ENCODE measurements at regions not wholly inside any gene's neighbourhood (a gene's known extent, or its start where the extent isn't known, plus 50 kb on each side); places are given as distances from the start of the nearest gene placed in this dataset.
"Not testable (repeated sequence)": the region's sequence is repeated elsewhere in the genome, so short reads cannot be mapped to it uniquely, and the experiment has no call there.

DNA sequence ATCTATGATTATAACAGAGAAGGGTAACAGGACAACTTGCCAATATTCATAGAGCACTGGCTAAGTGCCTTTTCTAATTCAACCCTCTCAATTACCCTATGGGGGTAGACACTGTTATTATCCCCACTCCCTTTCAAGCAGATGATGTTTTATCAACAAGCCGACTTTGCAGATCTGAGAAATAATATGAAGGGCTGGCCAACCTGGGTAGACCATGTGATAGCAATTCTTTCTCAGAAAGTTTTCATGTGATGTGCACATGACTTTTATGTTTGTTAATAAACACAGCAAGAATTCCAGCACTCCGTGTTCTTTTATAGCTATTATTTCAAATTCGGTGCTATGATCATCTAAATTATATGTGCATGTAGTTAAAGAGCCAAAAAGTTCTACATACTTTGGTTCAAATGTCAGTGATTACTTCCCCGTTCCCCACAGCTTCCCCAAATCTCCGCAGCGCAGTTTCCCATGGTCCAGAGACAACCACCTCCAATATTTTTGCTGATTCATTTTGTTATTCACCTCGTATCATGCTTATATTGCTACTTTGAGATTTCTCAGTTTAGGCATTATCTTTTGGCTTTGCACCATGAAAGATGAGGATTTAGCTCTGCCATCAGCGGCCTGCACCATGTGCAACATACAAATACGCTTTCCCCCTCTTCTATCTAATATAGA lies 96.7 kb upstream of the GADD45A start:
- no peak for DNase-seq

DNA sequence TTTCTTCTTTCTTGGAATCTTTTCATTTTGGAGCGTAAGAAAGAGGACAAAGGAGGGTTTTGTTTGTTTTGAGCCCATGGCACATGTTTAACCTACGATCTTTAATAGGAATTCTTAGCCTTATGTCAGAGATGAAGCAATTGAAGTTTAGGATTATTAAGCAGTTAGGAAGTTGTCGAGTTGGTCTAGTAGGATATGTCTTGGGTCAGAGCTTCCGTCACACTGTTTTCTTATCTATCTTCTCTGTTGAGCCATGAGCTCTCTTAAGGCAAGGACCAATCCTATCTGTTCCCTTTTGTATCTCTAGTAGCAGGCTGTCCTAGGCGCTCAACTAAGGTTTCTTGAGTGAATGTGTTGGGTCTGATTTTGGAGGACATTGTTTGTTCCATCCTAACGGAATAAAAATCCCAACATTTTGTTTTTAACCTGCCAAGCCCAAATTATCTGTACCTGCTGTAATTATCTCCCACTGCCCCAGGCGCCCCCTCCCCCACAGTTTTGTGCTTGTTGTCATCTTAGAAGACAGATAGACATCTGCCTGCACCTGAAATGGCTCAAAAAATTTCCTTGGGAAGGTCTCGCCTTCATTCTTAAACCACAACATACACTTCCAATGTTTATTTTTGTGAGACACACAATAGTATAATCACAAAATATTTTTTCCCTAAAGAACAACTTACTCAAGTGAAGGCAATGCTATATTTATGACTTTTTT lies 95.3 kb upstream of the GADD45A start:
- DNase-seq, result no peak

DNA sequence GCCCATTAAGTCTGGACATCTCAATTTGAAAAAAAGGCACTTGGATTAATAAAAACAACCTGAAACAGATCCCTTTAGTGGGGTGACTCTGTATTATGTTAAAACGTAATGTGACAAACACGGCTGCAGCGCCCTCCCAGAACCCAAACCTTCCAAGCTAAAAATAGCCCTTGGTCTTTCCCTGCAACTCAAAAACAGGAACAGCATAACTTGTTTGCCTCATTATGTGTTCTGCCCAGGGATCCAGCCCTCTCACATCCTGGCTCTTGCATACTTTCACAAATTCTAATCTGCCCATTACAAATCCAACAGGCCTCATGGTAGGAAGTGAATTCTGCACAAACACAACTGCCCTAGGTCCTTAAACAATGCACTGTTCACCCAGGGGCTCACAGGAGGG lies 94.7 kb upstream of the GADD45A start:
- DNase-seq, result no peak

DNA sequence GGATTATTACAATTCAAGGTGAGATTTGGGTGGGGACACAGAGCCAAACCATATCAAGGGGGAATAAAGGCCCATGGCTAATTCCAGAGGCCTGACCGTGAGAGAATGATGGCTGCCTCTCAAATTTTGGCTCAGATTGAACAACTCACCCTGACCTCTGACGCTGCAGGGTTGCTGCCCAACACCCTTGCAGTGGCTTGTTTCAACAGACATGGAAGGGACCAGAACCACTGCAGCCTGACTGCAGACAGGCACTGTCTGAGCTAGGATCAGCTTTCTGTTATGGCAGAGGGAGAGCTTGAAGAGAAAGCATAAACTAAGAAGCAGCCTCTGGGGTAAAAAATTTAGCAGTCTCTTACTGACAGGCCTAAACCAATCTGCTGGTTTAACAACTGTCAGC lies 90.2 kb upstream of the GADD45A start:
- no peak for DNase-seq

DNA sequence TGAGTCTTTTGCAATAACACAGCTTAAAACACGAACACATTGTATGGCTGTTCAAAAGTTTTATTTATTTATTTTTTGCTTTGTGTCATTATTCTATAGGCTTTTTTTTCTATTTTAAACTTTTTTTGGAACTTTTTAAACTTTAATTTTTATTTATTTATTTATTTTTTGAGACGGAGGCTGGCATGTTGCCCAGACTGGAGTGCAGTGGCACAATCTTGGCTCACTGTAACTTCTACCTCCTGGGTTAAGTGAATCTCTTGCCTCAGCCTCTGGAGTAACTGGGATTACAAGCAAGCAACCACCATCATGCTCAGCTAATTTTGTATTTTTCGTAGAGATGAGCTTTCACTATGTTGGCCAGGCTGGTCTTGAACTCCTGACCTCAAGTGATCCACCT lies 88.3 kb upstream of the GADD45A start:
- no peak for DNase-seq

DNA sequence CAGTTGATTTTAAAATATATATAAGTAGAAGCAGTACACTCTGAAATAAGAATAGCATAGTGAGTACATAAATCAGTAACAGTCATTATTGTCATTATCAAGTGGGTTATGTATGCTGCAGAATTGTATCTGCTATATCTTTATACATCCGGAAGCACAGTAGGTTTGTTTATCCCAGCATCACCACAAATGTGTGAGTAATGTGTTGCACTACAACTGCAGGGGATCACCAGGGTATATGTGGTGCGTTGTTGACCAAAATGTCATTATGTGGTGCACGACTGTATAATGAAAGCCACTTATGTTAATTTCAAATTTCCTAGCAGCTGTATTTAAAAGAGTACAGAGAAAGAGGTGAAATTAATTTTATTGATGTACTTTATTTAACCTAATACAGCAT lies 87.7 kb upstream of the GADD45A start:
- no peak for DNase-seq

DNA sequence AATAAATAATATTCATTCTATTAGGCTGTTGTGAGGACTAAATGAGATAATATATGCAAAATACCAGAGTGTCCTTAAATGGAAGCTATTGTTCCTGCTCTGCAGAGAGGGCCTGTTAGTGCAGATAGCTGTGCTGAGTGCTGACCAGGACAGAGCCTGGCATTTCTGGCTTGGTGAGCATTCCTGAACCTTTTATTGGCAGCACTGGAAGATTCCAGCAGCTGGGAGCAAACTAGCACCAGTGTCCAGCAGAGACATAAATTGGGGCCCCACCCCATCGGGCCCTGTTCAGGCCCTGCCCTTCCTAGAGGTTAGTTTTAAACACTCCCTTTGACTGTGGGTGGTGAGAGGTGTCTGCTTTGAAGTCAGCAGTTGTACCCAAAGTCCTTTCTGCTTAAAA lies 85.9 kb upstream of the GADD45A start:
- no peak for DNase-seq

DNA sequence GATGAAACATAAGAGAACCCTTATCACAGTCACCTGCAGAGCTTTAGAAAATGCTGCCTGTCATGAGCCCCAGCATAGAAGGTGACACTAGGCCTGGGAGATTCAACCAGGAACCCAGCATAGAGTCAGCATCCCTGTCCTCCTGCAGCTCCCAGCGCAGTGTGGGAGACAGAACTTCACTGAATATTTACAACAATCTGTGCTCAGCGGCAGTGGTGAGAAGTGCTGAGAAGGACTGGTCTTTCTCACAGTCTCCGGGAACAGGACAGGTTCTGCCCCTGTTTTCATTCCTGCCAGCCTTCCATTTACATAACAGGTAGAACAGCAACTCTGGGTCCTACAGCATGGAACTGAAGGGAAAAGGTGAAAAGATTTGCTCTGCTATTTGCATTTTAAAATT lies 83.5 kb upstream of the GADD45A start:
- no peak for DNase-seq

DNA sequence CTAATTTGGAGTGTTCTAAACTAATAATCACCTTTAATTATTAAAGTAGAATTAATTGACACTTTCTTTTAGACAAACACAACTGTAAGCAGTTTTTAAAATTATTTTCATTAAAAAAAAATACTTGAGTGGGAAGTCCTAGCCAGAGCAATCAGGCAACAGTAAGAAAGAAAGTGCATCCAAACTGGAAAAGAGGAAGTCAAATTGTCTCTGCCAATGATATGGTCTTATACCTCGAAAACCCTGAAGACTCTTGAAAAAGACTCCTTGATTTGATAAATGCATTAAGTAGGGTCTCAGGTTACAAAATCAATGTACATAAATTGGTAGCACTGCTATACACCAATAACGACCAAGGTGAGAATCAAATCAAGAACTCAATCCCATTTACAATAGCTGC lies 83.0 kb upstream of the GADD45A start:
- DNase-seq, result no peak

DNA sequence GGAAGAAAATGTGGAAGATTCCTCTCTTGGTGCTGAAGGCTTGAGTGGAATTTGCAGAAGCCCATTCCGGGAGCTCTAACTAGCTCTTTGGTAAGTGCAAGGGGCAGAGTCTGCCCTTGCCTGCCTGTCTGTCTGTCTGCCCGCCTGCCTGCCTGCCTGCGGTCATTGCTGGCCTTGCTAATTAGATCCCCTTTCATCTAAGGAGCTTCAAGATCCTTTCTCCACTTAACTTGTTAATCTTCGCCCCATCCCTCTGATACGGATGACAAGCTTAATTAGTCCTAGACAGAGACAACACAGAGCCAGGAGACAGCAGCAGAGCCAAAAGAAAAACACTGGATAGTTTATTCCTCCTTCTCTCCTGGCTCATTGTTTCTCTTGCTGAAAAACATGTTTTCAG lies 80.2 kb upstream of the GADD45A start:
- no peak for DNase-seq

DNA sequence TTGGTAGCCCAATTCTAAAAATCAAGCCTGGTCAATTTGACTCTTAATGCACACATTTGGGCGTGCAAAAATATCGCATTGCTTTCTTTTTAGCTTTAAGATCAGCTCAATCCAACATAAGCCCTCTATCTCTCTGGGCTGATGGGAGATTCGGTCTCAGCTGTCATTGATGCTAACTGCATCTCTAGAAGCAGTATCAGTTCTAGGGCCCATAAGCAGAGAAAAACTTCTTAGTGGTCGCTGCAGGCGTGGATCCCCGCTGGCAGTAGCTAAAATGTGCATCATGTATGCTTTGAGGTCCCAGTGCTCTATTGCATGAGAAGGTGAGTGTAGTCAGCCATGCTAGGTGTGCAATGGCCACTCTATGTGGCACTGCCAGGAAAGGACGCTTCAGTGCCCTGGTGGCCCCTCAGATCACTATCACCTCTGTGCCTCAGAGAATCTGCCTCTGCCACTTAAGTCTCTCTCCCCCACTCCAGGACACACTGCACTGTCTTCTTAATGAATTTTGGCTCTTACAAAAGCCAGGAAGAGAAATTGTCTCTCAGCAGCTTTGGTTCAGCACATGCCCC lies 79.7 kb upstream of the GADD45A start:
- DNase-seq, result no peak

DNA sequence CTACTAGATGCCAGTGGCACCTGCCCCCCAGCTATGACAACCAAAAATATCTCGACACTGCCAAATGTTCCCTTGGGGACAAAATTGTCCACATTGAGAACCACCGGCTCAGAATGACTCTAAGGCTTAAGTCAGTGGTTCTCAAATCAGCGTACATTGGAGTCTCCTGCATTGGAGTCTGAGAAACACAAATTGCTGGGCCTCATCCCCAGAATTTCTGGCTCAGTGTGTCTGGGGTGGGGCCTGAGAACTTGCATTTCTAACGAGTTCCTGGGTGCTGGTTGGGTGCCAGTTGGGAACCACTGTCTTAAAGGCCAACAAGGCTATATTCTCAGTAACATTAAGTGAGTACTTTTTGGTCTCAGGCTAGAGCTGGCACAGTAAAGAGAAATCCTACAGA lies 77.7 kb upstream of the GADD45A start:
- no peak for DNase-seq

DNA sequence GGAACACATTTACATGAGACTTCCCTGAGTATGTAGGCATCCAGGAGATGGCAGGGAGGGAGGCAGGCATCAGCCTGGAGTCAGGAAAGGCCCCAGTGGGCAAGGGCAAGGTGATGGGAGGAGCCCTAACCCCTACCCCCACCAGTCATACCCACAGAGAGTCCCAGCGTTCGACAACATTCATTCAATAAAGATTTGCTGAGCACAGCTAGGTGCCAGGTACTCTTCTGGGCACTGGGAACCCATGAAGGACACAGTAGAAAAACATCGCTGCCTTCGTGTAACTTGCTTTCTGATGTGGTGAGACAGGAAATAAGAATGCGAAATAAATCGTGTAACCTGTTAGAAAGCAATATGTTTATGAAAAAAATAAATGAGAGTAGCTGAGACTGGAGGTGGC lies 77.3 kb upstream of the GADD45A start:
- no peak for DNase-seq

DNA sequence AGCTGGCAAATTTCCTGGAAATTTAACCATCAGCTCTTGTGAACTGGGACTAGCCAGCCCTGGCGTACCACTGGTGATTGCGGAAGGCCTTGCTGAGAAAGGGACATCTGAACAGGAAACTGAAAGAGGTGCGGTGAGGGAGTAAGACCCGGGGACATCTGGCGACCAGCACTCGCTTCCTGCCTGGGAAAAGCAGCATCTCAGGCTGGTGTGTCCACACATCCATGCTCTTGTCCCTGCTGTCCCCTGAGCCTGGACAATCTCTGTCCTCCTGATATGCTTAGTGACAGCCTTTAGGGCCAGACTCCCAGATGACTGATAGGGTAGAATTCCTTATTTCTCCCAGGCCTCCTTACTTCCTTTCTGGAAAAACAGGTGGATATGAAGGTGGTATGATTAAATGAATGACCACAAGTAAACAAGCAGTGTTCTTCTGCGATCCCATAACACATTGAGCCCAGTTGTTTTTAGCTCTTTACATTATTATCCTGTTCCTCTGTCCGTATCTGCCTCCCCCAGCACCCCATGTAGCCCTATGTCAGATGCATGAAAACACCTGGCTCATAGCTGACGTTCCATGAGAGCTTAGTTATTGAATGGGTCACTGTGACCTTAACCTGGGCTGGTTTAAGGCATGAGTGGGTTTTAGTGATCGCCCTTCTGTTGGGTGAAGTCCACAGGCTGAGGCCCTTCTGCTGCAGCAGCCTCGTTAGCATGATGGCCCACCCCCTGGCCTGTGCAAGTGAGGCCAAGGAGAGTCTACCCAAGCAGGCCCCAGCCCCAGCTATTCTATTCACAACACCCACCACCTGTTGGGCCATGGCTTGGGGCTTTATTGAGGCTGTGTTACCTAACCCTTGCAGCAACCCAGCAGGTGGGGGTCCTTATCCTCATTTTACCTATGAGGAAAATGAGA lies 76.1 kb upstream of the GADD45A start:
- no peak for DNase-seq

DNA sequence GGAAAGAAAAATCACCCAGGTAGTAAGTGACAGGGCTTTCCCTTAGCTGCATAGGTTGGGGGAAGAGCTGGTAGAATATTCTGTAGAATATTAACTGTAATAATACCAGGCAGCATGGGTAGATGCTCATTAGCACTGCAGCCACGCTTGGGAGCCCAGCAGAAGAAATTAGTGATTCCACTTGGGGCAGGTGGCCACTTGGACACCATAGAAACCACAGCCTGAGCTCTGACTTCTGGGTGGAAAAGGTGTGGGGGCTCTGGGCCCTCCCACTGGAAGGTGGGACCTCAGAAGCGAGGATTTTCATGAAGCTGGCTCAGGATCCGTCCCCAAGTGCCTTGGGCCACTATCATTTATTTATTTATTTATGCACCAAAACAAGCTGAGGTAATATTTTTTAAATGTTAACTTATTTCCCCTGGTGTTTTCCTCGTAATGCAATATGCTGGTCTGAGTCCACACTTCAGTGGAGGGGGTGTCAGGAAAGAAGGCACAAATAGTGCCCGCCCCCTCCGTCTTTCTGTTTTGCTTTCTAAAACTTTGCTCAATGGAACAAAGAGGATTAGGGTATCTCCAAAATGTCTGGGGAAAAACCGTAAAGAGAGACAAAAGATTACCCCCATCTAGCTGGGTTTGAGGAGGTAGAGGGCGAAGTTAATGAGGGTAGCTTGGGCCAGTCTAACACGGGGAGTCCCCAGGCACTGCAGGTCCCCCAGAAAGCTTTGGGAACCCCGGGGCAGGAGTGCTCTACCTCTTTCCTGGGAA lies 75.2 kb upstream of the GADD45A start:
- no peak for DNase-seq

DNA sequence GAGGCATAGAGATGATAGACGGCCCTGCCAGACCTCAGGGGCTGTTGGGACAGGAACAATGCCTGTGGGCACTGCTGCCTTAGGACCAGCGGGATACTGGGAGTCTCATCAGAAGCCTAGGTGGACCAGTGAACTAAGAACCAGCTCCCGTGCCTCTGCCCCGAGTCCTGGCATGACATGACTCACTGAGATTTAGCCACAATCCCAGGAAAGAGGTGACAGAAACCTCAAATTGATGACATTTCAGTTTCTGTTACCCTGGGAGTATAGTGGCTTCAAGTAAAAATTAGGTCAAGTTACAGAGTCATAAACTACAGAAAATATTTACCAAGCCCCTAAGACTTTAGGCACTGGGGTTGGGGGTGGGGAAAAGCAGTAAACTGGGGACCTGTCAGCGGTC lies 74.6 kb upstream of the GADD45A start:
- DNase-seq, result no peak

DNA sequence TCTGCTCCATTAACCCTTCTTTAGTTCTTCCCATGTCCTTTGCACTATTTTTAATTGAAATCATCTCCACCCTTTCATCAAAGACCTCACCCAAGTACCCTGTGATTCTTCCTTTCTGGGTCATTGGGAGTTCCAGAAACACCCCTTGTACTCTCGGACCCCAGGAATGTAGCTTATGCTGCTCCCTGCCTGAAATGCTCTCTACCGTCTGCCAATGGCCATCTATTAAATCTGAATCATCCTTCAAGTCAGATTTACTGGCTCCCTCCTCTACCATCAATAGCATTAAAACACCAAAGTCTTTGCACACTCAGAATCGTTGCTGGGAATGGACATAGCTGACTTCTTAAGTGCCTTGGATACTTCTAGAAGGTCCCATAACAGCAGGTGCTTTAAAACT lies 73.2 kb upstream of the GADD45A start:
- DNase-seq, result no peak

DNA sequence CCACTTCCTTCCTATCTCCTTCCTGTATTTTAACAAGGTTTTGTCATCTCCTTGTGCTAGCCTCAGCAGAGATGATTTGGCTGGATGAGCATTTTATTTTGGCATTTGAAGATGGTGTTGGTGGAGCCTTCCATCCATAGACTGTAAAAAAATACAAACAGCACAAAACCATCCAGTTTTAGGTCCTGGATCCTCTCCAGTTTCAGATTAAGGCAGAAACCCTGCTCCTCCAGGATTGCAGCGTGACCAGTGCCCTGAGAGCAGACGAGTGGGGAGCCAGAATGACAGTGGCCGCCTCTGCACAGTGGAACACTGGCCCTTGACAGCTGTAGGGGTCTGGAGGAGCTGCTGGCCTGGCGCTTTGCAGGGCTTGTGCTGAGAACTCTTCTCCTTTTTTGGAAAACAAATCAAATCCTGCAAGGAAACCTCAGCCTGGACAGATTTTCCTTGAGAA lies 72.2 kb upstream of the GADD45A start:
- DNase-seq, result no peak

DNA sequence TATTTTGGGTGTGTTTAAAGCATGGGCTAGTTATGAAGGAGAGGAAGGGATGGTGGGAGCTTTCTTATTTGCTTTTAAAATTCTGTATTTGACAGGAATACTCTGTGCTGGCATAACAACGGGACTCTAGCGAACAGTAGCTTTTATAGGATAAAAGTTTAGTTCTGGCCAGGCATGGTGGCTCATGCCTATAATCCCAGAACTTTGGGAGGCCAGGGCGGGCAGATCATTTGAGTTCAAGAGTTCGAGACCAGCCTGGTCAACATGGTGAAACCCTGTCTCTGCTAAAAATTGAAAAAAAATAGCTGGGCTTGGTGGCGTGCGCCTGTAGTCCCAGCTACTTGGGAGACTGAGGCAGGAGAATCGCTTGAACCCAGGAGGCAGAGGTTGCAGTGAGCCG lies 71.5 kb upstream of the GADD45A start:
- not testable (repeated sequence) for DNase-seq

DNA sequence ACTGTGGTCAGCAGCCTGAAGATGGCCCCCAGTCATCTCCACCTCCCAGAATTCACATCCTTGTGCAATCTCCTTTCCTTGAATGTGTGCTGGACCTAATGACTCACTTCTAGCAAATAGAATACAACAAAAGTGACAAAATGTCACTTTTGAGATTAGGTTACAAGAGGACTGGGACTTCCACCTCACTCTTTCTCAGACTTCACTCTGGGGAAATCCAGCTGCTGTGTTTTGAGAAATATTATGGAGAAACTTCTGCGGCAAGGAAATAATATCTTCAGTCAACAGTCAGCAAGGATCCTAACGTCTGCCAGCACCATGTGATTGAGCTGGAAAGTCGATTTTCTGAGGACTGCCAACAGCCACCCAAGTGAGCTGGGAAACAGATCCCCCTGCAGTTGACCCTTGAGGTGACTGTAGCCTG lies 70.5 kb upstream of the GADD45A start:
- DNase-seq, result no peak

DNA sequence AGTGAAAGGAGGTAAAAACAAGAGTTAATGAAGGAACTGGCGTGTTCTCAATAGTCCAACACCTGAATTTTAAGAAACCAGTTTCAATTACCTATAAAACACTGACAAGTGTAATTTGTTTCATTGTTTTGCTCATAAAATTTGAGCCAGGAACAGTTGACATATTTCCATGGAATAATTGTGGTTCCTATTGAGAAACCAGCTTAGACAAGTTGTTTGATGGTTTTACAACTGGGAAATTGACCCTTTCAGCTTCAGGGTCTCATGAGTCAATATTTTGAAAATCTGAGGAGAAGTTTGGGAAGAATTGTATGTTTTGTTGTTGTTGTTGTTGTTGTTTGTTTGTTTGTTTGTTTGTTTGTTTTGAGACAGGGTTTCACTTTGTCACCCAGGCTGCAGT lies 69.1 kb upstream of the GADD45A start:
- no peak for DNase-seq

DNA sequence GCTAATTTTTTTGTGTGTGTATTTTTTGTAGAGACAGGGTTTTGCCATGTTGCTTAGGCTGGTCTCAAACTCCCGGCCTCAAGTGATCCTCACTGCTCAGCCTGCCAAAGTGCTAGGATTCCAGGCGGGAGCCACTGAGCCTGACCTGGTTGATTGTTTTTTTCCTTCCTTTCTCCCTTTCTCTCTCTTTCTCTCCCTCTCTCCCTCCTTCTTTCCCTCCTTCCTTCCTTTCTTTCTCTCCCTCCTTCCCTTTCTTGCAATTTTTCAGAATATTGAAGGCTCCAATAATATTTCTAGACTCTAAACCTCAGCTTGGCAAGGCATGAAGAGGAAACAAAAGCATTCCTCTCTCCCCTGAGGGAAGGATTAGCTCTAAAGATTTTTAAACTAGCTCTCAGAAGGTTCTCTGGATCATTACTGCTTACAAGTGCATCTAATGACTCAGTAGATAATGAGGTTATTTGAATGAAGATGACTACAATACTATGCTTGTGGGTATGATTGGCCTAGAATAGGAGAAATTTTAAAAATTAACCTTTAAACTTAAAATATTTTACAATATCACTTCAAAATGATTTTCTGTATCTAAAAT lies 68.5 kb upstream of the GADD45A start:
- DNase-seq, result no peak

Measured in activated T-cell treated with anti-CD3 and anti-CD28 coated beads for 4 hours (primary cell).